RPMI8226 (cell line): ENCODE measurements at regions not wholly inside any gene's neighbourhood (a gene's known extent, or its start where the extent isn't known, plus 50 kb on each side); places are given as distances from the start of the nearest gene placed in this dataset.
"Not testable (repeated sequence)": the region's sequence is repeated elsewhere in the genome, so short reads cannot be mapped to it uniquely, and the experiment has no call there.

ENCODE experiments used
- DNase-seq: peaks from one replicate; pipeline ENCODE4 v3.0.0-alpha.2; 2015

DNA sequence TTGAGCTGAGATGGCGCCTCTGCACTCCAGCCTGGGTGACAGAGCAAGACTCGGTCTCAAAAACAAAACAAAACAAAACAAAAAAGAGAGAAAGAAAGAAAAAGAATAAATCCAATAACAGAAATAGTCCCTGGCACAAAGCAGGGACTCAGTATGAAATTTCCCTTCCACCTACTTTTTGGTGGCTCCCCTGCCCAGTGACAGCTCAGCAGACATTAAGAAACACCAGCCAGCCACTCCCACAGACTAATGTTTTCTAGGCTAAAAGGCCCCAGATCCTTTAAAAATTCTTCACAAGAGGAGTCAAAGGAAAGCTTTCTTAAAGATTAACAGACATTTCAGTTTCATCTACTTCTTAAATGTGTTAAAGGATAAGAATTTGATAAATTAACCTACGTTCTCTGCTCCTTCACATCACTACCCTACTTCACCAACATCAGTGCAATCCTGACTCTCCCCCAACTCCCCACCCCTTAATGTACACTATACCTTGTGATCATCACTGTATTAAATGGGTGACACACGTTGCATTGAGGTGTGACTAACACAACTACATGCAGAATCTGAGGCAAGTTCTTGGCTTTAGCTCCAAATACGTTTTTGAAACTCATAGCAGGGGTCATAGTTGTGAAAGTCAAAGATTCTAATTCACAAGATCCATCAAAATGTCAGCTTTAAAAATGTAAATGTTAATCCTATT, 114.5 kb upstream of the CAV2 start:
- no peak for DNase-seq

GRCh38 chr7:116386674-116387073, 112.9 kb upstream of the CAV2 start:
- no peak for DNase-seq

DNA sequence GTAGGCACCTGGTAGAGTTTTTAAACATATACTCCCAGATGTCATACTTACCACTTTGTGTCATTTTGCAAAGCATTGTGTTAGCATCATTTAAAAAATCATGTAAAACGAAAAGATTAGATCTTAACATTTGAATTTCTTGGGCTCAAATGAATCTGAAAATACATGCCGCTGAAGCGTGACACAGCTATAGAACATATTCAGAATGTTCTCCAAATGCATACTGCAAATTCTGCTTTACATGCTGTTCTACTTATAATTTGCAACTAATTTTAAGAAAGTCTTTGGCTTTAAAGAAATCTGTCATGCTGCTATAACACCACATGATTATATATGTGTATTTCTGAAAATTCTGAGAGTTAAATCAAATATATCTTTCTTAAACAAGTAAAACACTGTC, 109.2 kb upstream of the CAV2 start:
- no peak for DNase-seq

- no peak for DNase-seq
These were observed 106.7 kb upstream of the CAV2 start for GRCh38 chr7:116392806-116393205.

GRCh38 chr7:116393654-116394053, 105.9 kb upstream of the CAV2 start:
- no peak for DNase-seq

DNA sequence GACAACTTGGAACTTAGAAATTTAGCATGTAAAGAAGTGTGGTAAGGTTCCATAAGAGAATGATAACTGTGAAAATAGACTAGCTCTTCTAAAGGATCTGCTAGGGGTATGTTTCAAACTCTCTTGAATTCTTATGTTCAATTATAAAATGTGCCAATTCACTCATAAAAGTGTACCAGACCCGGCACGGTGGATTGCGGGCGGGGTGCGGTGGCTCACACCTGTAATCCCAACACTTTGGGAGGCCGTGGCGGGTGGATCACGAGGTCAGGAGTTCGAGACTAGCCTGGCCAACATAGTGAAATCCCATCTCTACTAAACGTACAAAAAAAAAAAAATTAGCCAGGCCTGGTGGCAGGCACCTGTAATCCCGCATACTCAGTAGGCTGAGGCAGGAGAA, 105.4 kb upstream of the CAV2 start:
- no peak for DNase-seq

DNA sequence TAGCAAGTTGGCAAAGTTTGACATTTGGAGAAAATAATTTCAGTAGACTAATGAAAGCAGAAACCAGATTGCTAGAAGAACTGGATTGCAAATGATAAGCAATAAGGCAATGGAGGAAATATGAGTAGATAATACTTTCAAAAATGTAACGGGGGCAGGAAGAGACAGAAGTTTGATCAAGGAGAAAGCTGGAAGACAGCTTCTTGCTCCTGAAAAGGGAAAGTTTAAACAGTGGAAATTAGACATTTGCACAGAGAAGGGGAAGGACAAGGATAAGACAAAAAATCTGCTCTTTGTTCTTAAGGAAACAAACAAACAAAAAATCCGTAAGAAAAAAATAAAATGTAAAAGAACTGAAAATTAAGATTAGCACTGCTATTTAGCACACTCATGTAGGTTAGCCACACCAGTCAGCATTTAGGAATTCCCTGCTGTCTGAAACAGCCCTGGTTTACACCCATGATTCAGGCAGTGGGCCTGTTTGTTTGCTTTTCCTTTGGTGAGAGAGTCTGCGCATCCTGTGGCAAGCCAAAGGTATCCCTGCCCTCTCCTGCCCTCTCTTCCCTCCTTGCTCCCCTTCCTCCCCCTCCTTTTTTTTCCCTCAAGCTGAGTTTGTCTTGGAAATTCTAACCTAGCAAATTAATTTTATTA, 104.3 kb upstream of the CAV2 start:
- DNase-seq, result no peak

DNA sequence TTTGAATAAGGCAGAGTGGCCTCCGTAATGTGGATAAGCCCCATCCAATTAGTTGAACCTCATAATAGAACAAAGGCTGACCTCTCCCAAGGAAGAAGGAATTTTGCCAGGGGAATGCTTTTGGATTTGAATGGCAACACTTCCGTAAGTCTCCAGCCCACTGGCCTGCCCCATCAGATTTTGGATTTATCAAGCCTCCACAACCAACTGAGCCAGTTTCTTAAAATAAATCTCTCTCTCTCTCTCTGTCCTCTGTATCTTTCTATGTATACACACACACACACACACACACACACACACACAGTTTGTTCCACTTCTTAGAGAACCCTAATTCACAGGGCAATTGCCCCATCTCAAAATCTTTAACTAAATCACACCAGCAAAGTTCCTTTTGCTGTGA, 100.9 kb upstream of the CAV2 start:
- DNase-seq, result no peak

DNA sequence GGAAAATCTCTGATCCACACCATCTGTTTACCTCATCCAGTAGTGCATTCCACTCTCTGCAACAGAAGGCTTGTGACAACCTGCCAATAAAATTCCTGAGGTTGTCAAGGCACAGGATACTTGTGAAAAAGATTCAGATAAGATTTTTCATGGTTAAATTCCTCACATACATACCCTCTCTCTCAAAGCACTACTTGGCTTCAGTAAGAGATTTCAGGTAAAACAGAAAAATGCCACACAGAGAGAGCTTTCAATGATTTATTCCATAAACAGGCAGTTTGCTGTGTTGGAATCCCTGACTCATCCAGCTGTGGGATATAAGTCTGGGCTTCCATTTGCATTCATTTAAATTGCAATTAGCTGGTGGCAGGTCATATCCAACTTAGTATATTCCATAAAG, 99.7 kb upstream of the CAV2 start:
- DNase-seq, result no peak

DNA sequence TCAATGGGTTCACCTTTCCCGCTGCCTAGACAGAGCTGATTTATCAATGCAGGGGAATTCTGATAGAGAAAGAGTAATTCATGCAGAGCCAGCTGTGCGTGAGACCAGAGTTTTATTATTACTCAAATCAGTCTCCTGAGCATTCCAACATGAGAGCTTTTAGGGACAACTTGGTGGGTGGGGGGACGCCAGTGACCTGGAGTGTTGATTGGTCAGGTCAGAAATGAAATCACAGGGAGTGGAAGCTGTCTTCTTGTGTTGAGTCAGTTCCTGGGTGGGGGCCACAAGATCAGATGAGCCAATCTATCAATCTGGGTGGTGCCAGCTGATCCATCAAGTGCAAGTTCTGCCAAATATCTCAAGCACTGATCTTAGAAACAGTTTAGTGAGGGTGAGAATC, 99.0 kb upstream of the CAV2 start:
- DNase-seq, result no peak

GRCh38 chr7:116401711-116402110, 97.8 kb upstream of the CAV2 start:
- DNase-seq, result no peak

DNA sequence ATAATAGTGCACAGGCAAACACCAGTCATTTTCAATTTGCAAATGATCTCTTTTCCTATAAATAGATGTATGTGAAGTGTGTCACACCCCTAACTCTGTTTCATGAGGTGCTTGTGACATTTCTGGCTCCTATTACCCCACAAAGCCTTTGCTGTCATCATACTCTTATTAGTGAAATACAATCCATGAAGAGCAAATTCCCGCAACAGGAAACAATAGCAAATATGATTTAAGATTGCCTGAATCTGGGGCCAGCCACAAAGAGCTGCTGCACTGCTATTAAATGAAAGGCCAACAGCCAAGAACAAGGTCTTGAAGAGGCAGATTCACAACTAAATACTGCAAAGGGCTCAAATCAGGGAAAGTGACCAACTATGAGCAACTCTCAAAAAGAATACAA, 96.3 kb upstream of the CAV2 start:
- DNase-seq, result no peak

DNA sequence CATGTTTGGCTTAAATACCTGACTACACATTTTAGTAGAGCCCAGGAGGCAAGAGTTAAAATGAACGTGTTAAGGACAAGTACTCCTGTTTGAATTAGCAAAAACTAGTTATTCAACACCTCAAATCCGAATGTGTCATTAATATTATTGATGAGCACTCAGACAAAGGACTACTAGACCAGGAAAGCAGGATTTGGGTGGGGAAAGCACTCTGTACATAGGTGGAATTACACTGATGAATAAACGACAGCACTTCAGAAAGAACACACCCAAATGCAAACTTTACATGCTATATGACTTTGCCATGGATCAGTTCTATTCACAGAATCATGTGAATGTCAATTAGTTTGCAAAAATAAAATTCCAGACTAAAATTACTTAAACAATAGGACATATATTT, 95.1 kb upstream of the CAV2 start:
- no peak for DNase-seq

GRCh38 chr7:116405810-116406209, 93.7 kb upstream of the CAV2 start:
- no peak for DNase-seq

DNA sequence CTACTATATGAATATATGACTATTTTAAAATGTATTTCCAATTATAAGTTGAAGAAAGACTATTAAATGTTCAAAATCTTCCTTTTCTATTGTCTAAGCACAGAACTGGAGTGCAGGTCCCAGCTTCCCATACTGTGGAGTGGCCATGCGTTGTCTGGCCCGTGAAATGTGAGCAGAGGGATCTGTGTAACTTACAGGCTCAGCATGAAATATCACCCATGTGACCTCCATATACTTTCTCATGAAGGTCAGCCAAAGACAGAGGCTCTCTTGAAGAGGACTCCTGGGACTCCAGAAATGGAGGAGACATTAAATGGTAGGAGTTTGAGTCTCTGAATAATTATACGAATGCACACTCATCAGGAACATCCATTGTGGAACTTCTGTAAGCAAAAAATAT, 92.4 kb upstream of the CAV2 start:
- no peak for DNase-seq

GRCh38 chr7:116408166-116408565, 91.4 kb upstream of the CAV2 start:
- no peak for DNase-seq

DNA sequence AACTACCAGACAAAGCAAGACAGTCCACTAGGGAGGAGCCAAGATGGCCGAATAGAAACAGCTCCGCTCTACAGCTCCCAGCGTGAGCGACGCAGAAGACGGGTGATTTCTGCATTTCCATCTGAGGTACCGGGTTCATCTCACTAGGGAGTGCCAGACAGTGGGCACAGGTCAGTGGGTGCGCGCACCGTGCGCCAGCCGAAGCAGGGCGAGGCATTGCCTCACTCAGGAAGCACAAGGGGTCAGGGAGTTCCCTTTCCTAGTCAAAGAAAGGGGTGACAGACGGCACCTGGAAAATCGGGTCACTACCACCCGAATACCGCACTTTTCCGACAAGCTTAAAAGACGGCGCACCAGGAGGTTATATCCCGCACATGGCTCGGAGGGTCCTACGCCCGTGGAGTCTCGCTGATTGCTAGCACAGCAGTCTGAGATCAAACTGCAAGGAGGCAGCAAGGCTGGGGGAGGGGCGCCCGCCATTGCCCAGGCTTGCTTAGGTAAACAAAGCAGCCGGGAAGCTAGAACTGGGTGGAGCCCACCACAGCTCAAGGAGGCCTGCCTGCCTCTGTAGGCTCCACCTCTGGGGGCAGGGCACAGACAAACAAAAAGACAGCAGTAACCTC, 90.6 kb upstream of the CAV2 start:
- not testable (repeated sequence) for DNase-seq

DNA sequence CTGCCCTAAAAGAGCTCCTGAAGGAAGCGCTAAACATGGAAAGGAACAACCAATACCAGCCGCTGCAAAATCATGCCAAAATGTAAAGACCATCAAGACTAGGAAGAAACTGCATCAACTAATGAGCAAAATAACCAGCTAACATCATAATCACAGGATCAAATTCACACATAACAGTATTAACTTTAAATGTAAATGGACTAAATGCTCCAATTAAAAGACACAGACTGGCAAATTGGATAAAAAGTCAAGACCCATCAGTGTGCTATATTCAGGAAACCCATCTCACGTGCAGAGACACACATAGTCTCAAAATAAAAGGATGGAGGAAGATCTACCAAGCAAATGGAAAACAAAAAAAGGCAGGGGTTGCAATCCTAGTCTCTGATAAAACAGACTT, 88.8 kb upstream of the CAV2 start:
- not testable (repeated sequence) for DNase-seq

DNA sequence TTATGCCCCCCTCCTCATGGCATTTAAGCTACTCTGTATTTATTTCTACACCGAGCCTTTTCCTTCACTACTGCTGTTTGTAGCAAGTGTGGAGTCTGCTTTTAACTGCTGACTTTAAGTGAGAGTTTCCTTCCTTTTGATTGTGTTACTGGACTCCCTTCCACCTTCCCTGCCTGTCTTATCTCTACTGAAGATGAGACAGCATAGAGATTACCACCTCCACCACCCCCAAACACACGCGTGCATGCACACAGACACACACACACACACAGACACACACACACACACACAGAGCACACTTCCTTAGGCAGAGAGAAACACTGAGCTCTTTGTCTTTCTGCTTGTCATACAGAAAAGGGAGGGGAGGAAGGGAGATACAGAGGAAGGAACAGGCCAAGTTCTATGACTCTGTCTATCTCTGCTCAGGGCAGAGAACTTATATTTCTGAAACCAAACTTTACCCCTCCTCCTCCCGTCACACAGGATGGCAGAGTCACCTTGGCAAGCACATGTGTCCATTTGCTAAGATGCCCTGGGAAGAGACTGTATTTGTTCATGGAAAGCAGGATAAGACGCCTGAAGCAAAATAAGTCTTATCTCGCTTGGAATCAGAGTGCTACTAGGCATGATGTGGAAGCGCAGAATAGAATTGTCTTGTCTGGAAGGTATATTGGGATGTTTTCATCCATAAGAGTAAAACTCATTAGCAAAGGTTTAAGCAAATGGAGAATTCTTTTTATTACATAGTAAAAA, 81.8 kb upstream of the CAV2 start:
- no peak for DNase-seq

- no peak for DNase-seq
These were observed 81.0 kb upstream of the CAV2 start for GRCh38 chr7:116418524-116418923.

DNA sequence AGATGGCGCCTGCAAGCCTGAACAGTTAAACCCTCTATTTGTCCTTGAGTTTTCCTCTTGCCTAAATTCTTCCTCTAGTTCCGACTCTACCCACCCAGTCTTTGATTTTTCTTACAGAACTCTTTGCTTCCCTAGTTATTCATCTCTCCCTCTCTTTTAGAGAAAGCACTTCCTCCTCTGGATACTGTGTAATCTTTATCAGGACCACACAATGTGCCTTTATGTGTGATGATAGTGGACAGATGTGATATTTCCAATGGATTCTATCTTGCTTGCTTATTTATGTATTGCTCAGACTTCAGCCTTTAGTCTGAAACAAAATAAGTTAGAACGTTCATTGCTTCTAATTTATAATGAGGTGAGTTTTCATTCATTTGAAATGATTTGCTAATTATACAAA, 79.5 kb upstream of the CAV2 start:
- no peak for DNase-seq

GRCh38 chr7:116421298-116421697, 78.2 kb upstream of the CAV2 start:
- DNase-seq, result no peak

DNA sequence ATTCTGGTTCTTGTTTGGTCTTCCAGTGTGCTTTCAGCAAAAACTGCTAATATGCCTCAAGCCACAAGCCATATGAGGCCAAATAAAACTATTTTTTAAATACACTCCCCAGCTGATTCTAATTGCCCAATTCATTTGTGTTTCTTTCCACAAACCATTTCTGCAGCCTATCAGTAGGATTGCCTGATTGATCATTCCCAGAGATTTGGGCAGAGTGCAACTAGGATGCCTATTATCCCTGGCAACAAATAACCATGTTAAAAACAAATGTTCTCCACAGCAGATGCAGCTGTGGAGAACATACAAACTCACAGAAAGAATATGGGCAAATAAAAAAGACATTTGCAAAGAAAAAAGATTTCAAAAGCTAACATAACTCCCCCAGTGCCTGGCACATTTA, 76.9 kb upstream of the CAV2 start:
- no peak for DNase-seq

DNA sequence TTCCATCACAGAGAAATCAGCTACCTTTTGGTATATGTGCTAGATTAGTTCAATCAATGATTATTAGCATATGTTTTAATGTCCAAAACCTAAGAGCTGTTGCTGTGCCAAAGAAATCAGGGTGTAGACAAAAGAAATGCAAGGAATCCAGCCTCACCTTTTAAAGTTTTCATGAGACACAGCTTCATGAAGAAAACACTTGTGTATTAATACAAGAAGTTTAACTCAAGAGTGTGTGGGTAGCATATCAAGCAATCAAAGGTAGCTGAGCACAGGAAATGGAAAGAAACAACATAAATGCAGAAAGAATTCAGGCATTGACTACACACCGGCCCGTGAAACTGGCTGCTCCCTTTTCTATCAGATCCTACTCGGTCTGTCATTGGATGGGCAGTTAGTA, 76.0 kb upstream of the CAV2 start:
- no peak for DNase-seq
